Right lobe of liver (tissue), 4 donors: ENCODE measurements at regions not wholly inside any gene's neighbourhood (a gene's known extent, or its start where the extent isn't known, plus 50 kb on each side); places are given as distances from the start of the nearest gene placed in this dataset.

Source experiments
- POLR2A ChIP-seq: fragments of 450-650 bp; IDR thresholded peaks from one replicate; pipeline ENCODE4 v1.6.1; 2017; ENCODE audit warnings: antibody characterized with exemption, mild to moderate bottlenecking
- TF ChIP-seq, protein P1 (sequence below), 4 donors: fragments of 200-600 bp in 3 of 4; fragments of 450-650 bp in 1 of 4; IDR thresholded peaks; one replicate each; pipeline versions ENCODE4 v1.5.1 to v1.8.0; 2016 to 2022; ENCODE audit warnings: antibody characterized with exemption in 4 of 4, mild to moderate bottlenecking in 2 of 4
- donor health status: DM: no; HTN: no; CAD: no.
- donor health status: DM: no; HTN: no; CAD: no.
- donor health status: DM: no; HTN: yes; CAD: no.

DNA sequence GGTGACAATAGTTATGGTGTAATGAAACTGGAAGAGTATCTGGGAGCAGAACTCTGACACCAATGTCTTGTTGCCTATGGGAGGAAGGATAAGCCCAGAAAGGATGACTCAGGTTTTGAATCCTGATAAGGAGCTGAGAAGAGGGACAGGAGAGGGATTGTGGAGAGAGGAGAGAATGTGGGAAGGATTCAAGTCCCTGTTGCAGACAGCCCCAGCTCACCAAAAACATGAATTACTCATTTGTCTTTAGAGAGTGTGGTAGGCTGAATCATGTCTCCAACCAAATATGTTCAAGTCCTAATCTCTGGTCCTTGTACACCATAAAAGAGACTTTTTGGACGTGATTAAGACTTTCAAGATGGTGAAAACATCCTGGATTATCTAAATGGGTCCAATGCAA lies 206.9 kb upstream of the PHYHIPL start:
- TF ChIP-seq POLR2A = no peak
- TF ChIP-seq, protein P1, sequence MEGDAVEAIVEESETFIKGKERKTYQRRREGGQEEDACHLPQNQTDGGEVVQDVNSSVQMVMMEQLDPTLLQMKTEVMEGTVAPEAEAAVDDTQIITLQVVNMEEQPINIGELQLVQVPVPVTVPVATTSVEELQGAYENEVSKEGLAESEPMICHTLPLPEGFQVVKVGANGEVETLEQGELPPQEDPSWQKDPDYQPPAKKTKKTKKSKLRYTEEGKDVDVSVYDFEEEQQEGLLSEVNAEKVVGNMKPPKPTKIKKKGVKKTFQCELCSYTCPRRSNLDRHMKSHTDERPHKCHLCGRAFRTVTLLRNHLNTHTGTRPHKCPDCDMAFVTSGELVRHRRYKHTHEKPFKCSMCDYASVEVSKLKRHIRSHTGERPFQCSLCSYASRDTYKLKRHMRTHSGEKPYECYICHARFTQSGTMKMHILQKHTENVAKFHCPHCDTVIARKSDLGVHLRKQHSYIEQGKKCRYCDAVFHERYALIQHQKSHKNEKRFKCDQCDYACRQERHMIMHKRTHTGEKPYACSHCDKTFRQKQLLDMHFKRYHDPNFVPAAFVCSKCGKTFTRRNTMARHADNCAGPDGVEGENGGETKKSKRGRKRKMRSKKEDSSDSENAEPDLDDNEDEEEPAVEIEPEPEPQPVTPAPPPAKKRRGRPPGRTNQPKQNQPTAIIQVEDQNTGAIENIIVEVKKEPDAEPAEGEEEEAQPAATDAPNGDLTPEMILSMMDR (IDR thresholded peaks at IDR 0.05) = no peak
